ENCODE measurements at regions not wholly inside any gene's neighbourhood (a gene's known extent, or its start where the extent isn't known, plus 50 kb on each side); places are given as distances from the start of the nearest gene placed in this dataset.

DNA sequence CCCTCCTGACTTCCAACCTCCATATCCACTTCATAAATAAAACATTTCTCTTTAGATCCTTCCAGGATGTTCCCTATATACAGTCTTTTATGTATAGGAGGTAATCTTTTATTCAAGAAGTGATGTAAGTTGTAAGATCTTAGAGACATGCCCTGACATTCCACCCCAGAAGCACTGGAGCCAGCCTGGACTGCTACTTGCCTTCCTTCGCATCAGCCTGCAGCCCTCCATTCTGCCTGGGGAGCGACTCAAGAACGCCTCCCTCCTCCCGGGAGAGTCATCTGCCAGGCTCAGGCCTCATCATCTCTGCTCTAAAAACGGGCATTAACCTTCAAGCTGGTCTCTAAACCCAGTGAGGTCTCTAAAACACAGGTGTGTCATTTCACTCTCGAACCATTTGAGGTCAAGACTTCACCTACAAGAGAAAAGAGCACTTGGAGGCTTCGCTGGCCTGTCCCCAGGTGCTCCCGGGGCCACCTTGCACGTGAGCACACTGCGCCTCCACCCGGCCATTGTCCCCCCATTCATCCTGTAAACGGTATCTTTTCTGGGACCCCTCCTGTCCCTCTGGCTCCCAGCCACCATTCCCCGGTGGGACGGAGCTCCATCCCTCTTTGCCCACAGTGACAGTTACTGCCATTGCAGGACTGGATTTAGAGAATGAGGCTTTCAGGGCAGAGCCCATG lies 107.5 kb upstream of the PDE10A start (continued):
- no peak for TF ChIP-seq ZNF570 (CRISPR knock-in tag; IDR thresholded peaks at IDR 0.05; ENCODE audit: borderline replicate concordance)

DNA sequence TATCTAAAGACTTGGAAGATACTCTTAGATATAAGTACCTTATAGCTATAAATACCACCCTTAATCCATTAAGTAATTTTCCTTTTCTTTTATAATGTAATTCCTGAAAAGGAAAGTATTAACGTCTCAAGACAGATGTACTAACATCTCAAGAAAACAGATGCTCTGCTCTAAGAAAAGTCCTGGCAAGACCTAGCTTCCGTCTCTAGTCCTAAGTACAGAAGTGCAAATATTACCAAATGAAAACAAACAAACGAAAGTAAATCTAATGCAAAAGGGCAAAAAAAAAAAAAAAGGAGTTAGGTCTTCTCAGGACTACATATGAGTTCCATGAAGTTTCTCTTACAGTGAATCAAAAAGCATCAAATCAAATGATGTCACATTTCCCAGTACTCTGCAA lies 106.8 kb upstream of the PDE10A start:
- no peak overlapping the region for H3K27ac ChIP-seq (ENCODE audit: extremely low read length, insufficient read depth, low read length)
- H2AFZ ChIP-seq (ENCODE audit: low read length): no peak overlapping the region
- no peak for TF ChIP-seq ZNF468 (CRISPR knock-in tag; IDR thresholded peaks at IDR 0.05)
- no peak for TF ChIP-seq ZNF296 (CRISPR knock-in tag; conservative IDR thresholded peaks at IDR 0.05)
- TF ChIP-seq ZNF207 (IDR thresholded peaks at IDR 0.05; ENCODE audit: borderline replicate concordance): no peak
- TF ChIP-seq HNF4G (IDR thresholded peaks at IDR 0.05; ENCODE audit: borderline replicate concordance, low read depth, low read length): no peak
- no peak for TF ChIP-seq HNF4G (CRISPR knock-in tag; IDR thresholded peaks at IDR 0.05; ENCODE audit: borderline replicate concordance, low read depth)
- TF ChIP-seq, protein P1, sequence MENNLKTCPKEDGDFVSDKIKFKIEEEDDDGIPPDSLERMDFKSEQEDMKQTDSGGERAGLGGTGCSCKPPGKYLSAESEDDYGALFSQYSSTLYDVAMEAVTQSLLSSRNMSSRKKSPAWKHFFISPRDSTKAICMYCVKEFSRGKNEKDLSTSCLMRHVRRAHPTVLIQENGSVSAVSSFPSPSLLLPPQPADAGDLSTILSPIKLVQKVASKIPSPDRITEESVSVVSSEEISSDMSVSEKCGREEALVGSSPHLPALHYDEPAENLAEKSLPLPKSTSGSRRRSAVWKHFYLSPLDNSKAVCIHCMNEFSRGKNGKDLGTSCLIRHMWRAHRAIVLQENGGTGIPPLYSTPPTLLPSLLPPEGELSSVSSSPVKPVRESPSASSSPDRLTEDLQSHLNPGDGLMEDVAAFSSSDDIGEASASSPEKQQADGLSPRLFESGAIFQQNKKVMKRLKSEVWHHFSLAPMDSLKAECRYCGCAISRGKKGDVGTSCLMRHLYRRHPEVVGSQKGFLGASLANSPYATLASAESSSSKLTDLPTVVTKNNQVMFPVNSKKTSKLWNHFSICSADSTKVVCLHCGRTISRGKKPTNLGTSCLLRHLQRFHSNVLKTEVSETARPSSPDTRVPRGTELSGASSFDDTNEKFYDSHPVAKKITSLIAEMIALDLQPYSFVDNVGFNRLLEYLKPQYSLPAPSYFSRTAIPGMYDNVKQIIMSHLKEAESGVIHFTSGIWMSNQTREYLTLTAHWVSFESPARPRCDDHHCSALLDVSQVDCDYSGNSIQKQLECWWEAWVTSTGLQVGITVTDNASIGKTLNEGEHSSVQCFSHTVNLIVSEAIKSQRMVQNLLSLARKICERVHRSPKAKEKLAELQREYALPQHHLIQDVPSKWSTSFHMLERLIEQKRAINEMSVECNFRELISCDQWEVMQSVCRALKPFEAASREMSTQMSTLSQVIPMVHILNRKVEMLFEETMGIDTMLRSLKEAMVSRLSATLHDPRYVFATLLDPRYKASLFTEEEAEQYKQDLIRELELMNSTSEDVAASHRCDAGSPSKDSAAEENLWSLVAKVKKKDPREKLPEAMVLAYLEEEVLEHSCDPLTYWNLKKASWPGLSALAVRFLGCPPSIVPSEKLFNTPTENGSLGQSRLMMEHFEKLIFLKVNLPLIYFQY (CRISPR knock-in tag; IDR thresholded peaks at IDR 0.05; ENCODE audit: borderline replicate concordance): no peak
- FAIRE-seq: no peak
- H3K9ac ChIP-seq (ENCODE audit: insufficient read depth, low read depth, low read length): no peak overlapping the region
- H3K79me2 ChIP-seq (ENCODE audit: insufficient read depth, low read length): no peaks in the 10 kb centered on the region
- no peaks in the 10 kb centered on the region for H4K20me1 ChIP-seq (ENCODE audit: insufficient read depth, low read length)
- ATAC-seq: no peak
- H3K4me2 ChIP-seq (ENCODE audit: low read depth, low read length): no peak overlapping the region
- 1% methylated on average over 3 of the region's 3 CpGs for WGBS (ENCODE audit: low lambda C conversion rate)
- H3K9me3 ChIP-seq (ENCODE audit: low read length): no peaks in the 10 kb centered on the region
- CTCF ChIA-PET (ENCODE audit: low intra/inter-chr PET ratio, low total read pairs): no interaction called here
- DNase-seq (ENCODE audit: low spot score): no peak
- no TSS peak for BruUV-seq (replicated peaks)
- in situ Hi-C loops (cut with HindIII; ENCODE audit: extremely low pct_ligation_motif_present, low pct_unique_long_range_greater_than_20kb): no loop called here
- no peaks in the 10 kb centered on the region for H3K4me1 ChIP-seq (ENCODE audit: insufficient read depth, low read length)
- intact Hi-C loops (cut with micrococcal nuclease; ENCODE audit: unreplicated experiment): no loop called here
- H3K4me3 ChIP-seq (replicated peaks in 1 of 3; ENCODE audit: insufficient read depth in 1 of 3, low read depth in 2 of 3, low read length in 3 of 3): no peak overlapping the region
- POLR2A ChIA-PET: no interaction called here
- H3K36me3 ChIP-seq (replicated peaks in 1 of 2; ENCODE audit: control insufficient read depth in 1 of 2, insufficient read depth in 2 of 2, low read length in 2 of 2): no peaks in the 10 kb centered on the region
- H3K27me3 ChIP-seq (ENCODE audit: control insufficient read depth in 1 of 2, insufficient read depth in 2 of 2, low read length in 2 of 2): peaks cover 0 to 28% of the 10 kb centered on the region in 2 experiments; a peak in 3 of 5 replicates
